Mesothelial cell of epicardium (in vitro differentiated cells): ENCODE measurements at regions not wholly inside any gene's neighbourhood (a gene's known extent, or its start where the extent isn't known, plus 50 kb on each side); places are given as distances from the start of the nearest gene placed in this dataset.

Experiments used
- DNase-seq, 2 experiments: peaks; one replicate each; pipeline ENCODE4 v3.0.0; 2021; ENCODE audit warnings: low spot score in 2 of 2; ENCODE audit not compliant: unreplicated experiment in 2 of 2
- H3K27ac Mint-ChIP-seq: 2 replicates; pipeline ENCODE4 v1.8.0; 2021; ENCODE audit warnings: mixed read lengths
- H3K27me3 Mint-ChIP-seq: 2 replicates; pipeline ENCODE4 v1.8.0; 2021; ENCODE audit warnings: low read depth, mixed read lengths
- H3K36me3 Mint-ChIP-seq: 2 replicates; pipeline ENCODE4 v1.8.0; 2021; ENCODE audit warnings: mixed read lengths
- H3K4me1 Mint-ChIP-seq: 2 replicates; pipeline ENCODE4 v1.8.0; 2021; ENCODE audit warnings: mixed read lengths
- H3K4me3 Mint-ChIP-seq: 2 replicates; pipeline ENCODE4 v1.8.0; 2021; ENCODE audit warnings: mild to moderate bottlenecking, moderate library complexity, mixed read lengths
- H3K9me3 Mint-ChIP-seq: 2 replicates; pipeline ENCODE4 v1.8.0; 2021; ENCODE audit warnings: mixed read lengths
- CTCF ChIP-seq: fragments of 200-600 bp; sonication (generic); IDR thresholded peaks from one replicate; pipeline ENCODE4 v1.5.0; 2021; ENCODE audit warnings: antibody characterized with exemption; ENCODE audit not compliant: unreplicated experiment

- Mint-ChIP-seq H3K36me3 (no peaks in the 10 kb centered on the region), H3K27me3 (no peaks in the 10 kb centered on the region), H3K9me3 (peaks cover 18% of the 10 kb centered on the region), H3K27ac (no peak overlapping the region), H3K4me1 (no peaks in the 10 kb centered on the region), H3K4me3 (no peak overlapping the region)
- no peak for DNase-seq
- no peak for TF ChIP-seq CTCF
Measured at GRCh38 chr6:23989885-23990533, 136.0 kb upstream of the NRSN1 start.

- Mint-ChIP-seq H3K4me3 (no peak overlapping the region), H3K36me3 (no peaks in the 10 kb centered on the region), H3K27ac (no peak overlapping the region), H3K27me3 (no peaks in the 10 kb centered on the region), H3K4me1 (no peaks in the 10 kb centered on the region), H3K9me3 (peaks cover 32% of the 10 kb centered on the region)
- TF ChIP-seq CTCF: no peak
- DNase-seq: no peak
Measured at GRCh38 chr6:23994013-23994412, 132.0 kb upstream of the NRSN1 start.

- H3K27me3 Mint-ChIP-seq: no peaks in the 10 kb centered on the region
- DNase-seq: no peak
- TF ChIP-seq CTCF: no peak
- H3K27ac Mint-ChIP-seq: no peak overlapping the region
- H3K4me3 Mint-ChIP-seq: no peak overlapping the region
- no peaks in the 10 kb centered on the region for H3K9me3 Mint-ChIP-seq
- no peaks in the 10 kb centered on the region for H3K36me3 Mint-ChIP-seq
- H3K4me1 Mint-ChIP-seq: peaks cover 11% of the 10 kb centered on the region
Measured at GRCh38 chr6:24004062-24004461, 122.0 kb upstream of the NRSN1 start.

GRCh38 chr6:24004659-24005058 lies 121.4 kb upstream of the NRSN1 start:
- Mint-ChIP-seq H3K4me3 (no peak overlapping the region), H3K4me1 (peaks cover 17% of the 10 kb centered on the region), H3K36me3 (no peaks in the 10 kb centered on the region), H3K27ac (no peak overlapping the region), H3K9me3 (no peaks in the 10 kb centered on the region), H3K27me3 (no peaks in the 10 kb centered on the region)
- no peak for TF ChIP-seq CTCF
- DNase-seq: no peak

- H3K27me3 Mint-ChIP-seq: no peaks in the 10 kb centered on the region
- peaks cover 23% of the 10 kb centered on the region for H3K4me1 Mint-ChIP-seq
- no peak for DNase-seq
- TF ChIP-seq CTCF: no peak
- no peak overlapping the region for H3K4me3 Mint-ChIP-seq
- no peak overlapping the region for H3K27ac Mint-ChIP-seq
- no peaks in the 10 kb centered on the region for H3K36me3 Mint-ChIP-seq
- no peaks in the 10 kb centered on the region for H3K9me3 Mint-ChIP-seq
Measured at GRCh38 chr6:24006254-24006653, 119.8 kb upstream of the NRSN1 start.

- H3K4me3 Mint-ChIP-seq: no peak overlapping the region
Measured at GRCh38 chr6:24009319-24009718, 116.7 kb upstream of the NRSN1 start.

More at GRCh38 chr6:24009319-24009718, 116.7 kb upstream of the NRSN1 start:
- Mint-ChIP-seq H3K4me1 (peaks cover 23% of the 10 kb centered on the region), H3K27ac (no peak overlapping the region), H3K27me3 (no peaks in the 10 kb centered on the region), H3K9me3 (peaks cover 12% of the 10 kb centered on the region), H3K36me3 (no peaks in the 10 kb centered on the region)
- no peak for TF ChIP-seq CTCF
- DNase-seq: no peak
